IMR-90 (cell line): ENCODE measurements at regions not wholly inside any gene's neighbourhood (a gene's known extent, or its start where the extent isn't known, plus 50 kb on each side); places are given as distances from the start of the nearest gene placed in this dataset.

ENCODE experiments used
- ATAC-seq: fragments of 200-7000 bp; cut with Tn5 transposase; 2 replicates; pipeline ENCODE4 v1.9.1; 2020; ENCODE audit warnings: low read depth, mild to moderate bottlenecking, moderate library complexity
- BruUV-seq: library from RNA; stranded (reverse); fragments of 400-500 nt; replicated peaks from 2 replicates; lab custom pipeline; 2021; lab: Mats Ljungman, UMichigan
- CTCF ChIA-PET: fragments of 300-600 bp; formaldehyde crosslinking; extraction: SDS; loops from one replicate; lab custom pipeline; 2021; ENCODE audit warnings: antibody characterized with exemption; lab: Yijun Ruan, JAX
- POLR2A ChIA-PET: fragments of 300-600 bp; sonication (Branson Sonifier 250); formaldehyde crosslinking; loops from one replicate; lab custom pipeline; 2022; ENCODE audit warnings: antibody characterized with exemption; ENCODE audit not compliant: unreplicated experiment; lab: Charles Lee
- DNase-seq: peaks from one replicate; pipeline ENCODE4 v3.0.0; 2013
- H2AFZ ChIP-seq: replicated peaks from 2 replicates; pipeline ENCODE3; 2013; ENCODE audit warnings: low read length, mild to moderate bottlenecking; ENCODE audit not compliant: poor library complexity
- H2AK5ac ChIP-seq: 2 replicates; pipeline ENCODE4 v1.6.1; 2013; ENCODE audit warnings: low read depth, low read length, inconsistent platforms
- H2AK9ac ChIP-seq: replicated peaks from 2 replicates; pipeline ENCODE3; 2013; ENCODE audit warnings: mild to moderate bottlenecking, low read depth, low read length, moderate library complexity; ENCODE audit not compliant: poor library complexity
- H2BK120ac ChIP-seq: 2 replicates; pipeline ENCODE4 v1.6.1; 2013; ENCODE audit warnings: low read depth, low read length, inconsistent platforms
- H2BK15ac ChIP-seq: 3 replicates; pipeline ENCODE4 v1.6.1; 2013; ENCODE audit warnings: low read depth, low read length, inconsistent platforms
- H2BK20ac ChIP-seq: 2 replicates; pipeline ENCODE4 v1.6.1; 2013; ENCODE audit warnings: low read depth, mild to moderate bottlenecking, inconsistent platforms, low read length, moderate library complexity
- H2BK5ac ChIP-seq: 2 replicates; pipeline ENCODE4 v1.6.1; 2013; ENCODE audit warnings: mild to moderate bottlenecking, low read depth, low read length, inconsistent platforms; ENCODE audit not compliant: poor library complexity, severe bottlenecking
- H3K14ac ChIP-seq: replicated peaks from 2 replicates; pipeline ENCODE4 v1.6.1; 2013; ENCODE audit warnings: low read depth, low read length, inconsistent platforms
- H3K18ac ChIP-seq: 2 replicates; pipeline ENCODE4 v1.6.1; 2013; ENCODE audit warnings: low read depth, low read length, control low read depth
- H3K23ac ChIP-seq: 2 replicates; pipeline ENCODE4 v1.6.1; 2013; ENCODE audit warnings: low read depth, low read length, inconsistent platforms
- H3K27ac ChIP-seq: 2 replicates; pipeline ENCODE4 v1.5.1; 2013; ENCODE audit warnings: mild to moderate bottlenecking, control low read depth, low read length; ENCODE audit not compliant: insufficient read depth
- H3K27me3 ChIP-seq: 2 replicates; pipeline ENCODE4 v1.6.1; 2013; ENCODE audit warnings: low read length; ENCODE audit not compliant: control insufficient read depth, insufficient read depth
- H3K36me3 ChIP-seq: 2 replicates; pipeline ENCODE4 v1.6.1; 2013; ENCODE audit warnings: low read length, mixed read lengths; ENCODE audit not compliant: control insufficient read depth, insufficient read depth
- H3K4ac ChIP-seq: 2 replicates; pipeline ENCODE4 v1.6.1; 2013; ENCODE audit warnings: low read depth, low read length, inconsistent platforms
- H3K4me1 ChIP-seq: 2 replicates; pipeline ENCODE4 v1.6.1; 2013; ENCODE audit warnings: low read length, mixed read lengths; ENCODE audit not compliant: control insufficient read depth, insufficient read depth
- H3K4me2 ChIP-seq: 2 replicates; pipeline ENCODE4 v1.6.1; 2013; ENCODE audit warnings: low read depth, mild to moderate bottlenecking, control low read depth, low read length, moderate library complexity
- H3K4me3 ChIP-seq: 2 replicates; pipeline ENCODE4 v1.5.1; 2013; ENCODE audit warnings: low read depth, mild to moderate bottlenecking, control low read depth, low read length, moderate library complexity; ENCODE audit not compliant: insufficient read depth
- H3K56ac ChIP-seq: 2 replicates; pipeline ENCODE4 v1.6.1; 2013; ENCODE audit warnings: low read length, inconsistent platforms; ENCODE audit not compliant: insufficient read depth; ENCODE audit errors: extremely low read depth
- H3K79me1 ChIP-seq, 2 experiments: 2 replicates each; pipeline ENCODE4 v1.6.1; 2013; ENCODE audit warnings: low read length in 2 of 2, inconsistent platforms in 1 of 2, low read depth in 1 of 2
- H3K9ac ChIP-seq: 2 replicates; pipeline ENCODE4 v1.6.1; 2013; ENCODE audit warnings: low read depth, low read length, control low read depth
- H3K9me1 ChIP-seq: 2 replicates; pipeline ENCODE4 v1.6.1; 2013; ENCODE audit warnings: low read length, inconsistent platforms; ENCODE audit not compliant: insufficient read depth
- H3K9me3 ChIP-seq: 2 replicates; pipeline ENCODE4 v1.6.1; 2013; ENCODE audit warnings: low read length; ENCODE audit not compliant: control insufficient read depth, insufficient read depth
- H4K20me1 ChIP-seq: 2 replicates; pipeline ENCODE4 v1.6.1; 2013; ENCODE audit warnings: low read length, inconsistent platforms; ENCODE audit not compliant: insufficient read depth
- H4K5ac ChIP-seq: 2 replicates; pipeline ENCODE4 v1.6.1; 2013; ENCODE audit warnings: mild to moderate bottlenecking, low read depth, low read length, control low read depth
- H4K8ac ChIP-seq, 2 experiments: 2 replicates each; pipeline ENCODE4 v1.6.1; 2013; ENCODE audit warnings: low read depth in 2 of 2, low read length in 2 of 2, control low read depth in 1 of 2, inconsistent platforms in 1 of 2
- H4K91ac ChIP-seq: 2 replicates; pipeline ENCODE4 v1.6.1; 2013; ENCODE audit warnings: low read depth, low read length, inconsistent platforms; ENCODE audit not compliant: insufficient read depth
- BHLHE40 ChIP-seq: fragments of 150-350 bp; IDR thresholded peaks from 2 replicates; pipeline ENCODE4 v1.6.1; 2016; ENCODE audit warnings: mild to moderate bottlenecking, low read depth, low read length
- CEBPB ChIP-seq: IDR thresholded peaks from 2 replicates; pipeline ENCODE4 v1.6.1; 2012; ENCODE audit warnings: low read depth, low read length, improper control_type of control experiment
- CHD1 ChIP-seq: IDR thresholded peaks from 2 replicates; pipeline ENCODE4 v1.6.1; 2012; ENCODE audit warnings: low read depth, low read length, improper control_type of control experiment
- FOS ChIP-seq: fragments of 150-350 bp; IDR thresholded peaks from 2 replicates; pipeline ENCODE4 v1.6.1; 2016; ENCODE audit warnings: low read depth, low read length
- MAFK ChIP-seq: IDR thresholded peaks from 2 replicates; pipeline ENCODE4 v1.6.1; 2012; ENCODE audit warnings: low read depth, low read length, improper control_type of control experiment
- MAZ ChIP-seq: IDR thresholded peaks from 2 replicates; pipeline ENCODE4 v1.6.1; 2012; ENCODE audit warnings: low read depth, mild to moderate bottlenecking, low read length, improper control_type of control experiment, moderate library complexity, borderline replicate concordance
- MXI1 ChIP-seq: IDR thresholded peaks from 2 replicates; pipeline ENCODE4 v1.6.1; 2012; ENCODE audit warnings: low read depth, mild to moderate bottlenecking, low read length, moderate library complexity, borderline replicate concordance
- NFE2L2 ChIP-seq: fragments of 150-350 bp; IDR thresholded peaks from 2 replicates; pipeline ENCODE4 v1.6.1; 2016; ENCODE audit warnings: low read depth, mild to moderate bottlenecking, low read length
- POLR2A ChIP-seq: IDR thresholded peaks from 2 replicates; pipeline ENCODE4 v1.6.1; 2012; ENCODE audit warnings: mild to moderate bottlenecking, low read depth, low read length
- RAD21 ChIP-seq: IDR thresholded peaks from 2 replicates; pipeline ENCODE4 v1.6.1; 2012; ENCODE audit warnings: low read length, improper control_type of control experiment
- RCOR1 ChIP-seq: IDR thresholded peaks from 2 replicates; pipeline ENCODE4 v1.6.1; 2012; ENCODE audit warnings: mild to moderate bottlenecking, low read length, improper control_type of control experiment; ENCODE audit not compliant: insufficient replicate concordance
- RFX5 ChIP-seq: IDR thresholded peaks from 2 replicates; pipeline ENCODE4 v1.8.0; 2012; ENCODE audit warnings: low read depth, mild to moderate bottlenecking, low read length, moderate library complexity
- SMC3 ChIP-seq: fragments of 150-350 bp; IDR thresholded peaks from 2 replicates; pipeline ENCODE4 v1.6.1; 2016; ENCODE audit warnings: low read depth, mild to moderate bottlenecking, antibody characterized with exemption, low read length, moderate library complexity
- WGBS, 2 experiments: methylation state at CpG; one replicate each; pipeline versions ENCODE4 v1.1.5 to v1.1.7; 2013; ENCODE audit warnings: missing lambda C conversion rate in 2 of 2; ENCODE audit not compliant: insufficient read length in 1 of 2; ENCODE audit errors: extremely low coverage in 2 of 2; 5-methylcytosine and 5-hydroxymethylcytosine counted together
- dilution Hi-C: fragments of 300-500 bp; cut with HindIII; formaldehyde crosslinking; loops from one replicate; pipeline ENCODE4 v1.14.3; 2018; ENCODE audit warnings: low sequenced_read_pairs; ENCODE audit not compliant: unreplicated experiment
- in situ Hi-C: fragments of 300-500 bp; cut with MboI; formaldehyde crosslinking; loops from 3 replicates; pipeline ENCODE4 v1.14.3; 2019; ENCODE audit warnings: low sequenced_read_pairs, inconsistent platforms, mixed read lengths
- intact Hi-C: fragments of 100-400 bp; cut with micrococcal nuclease; formaldehyde crosslinking; loops from 2 replicates; pipeline ENCODE4 v1.10.0; 2022
- TF ChIP-seq, protein P1 (sequence below): fragments of 150-350 bp; IDR thresholded peaks from 2 replicates; pipeline ENCODE4 v1.6.1; 2016; ENCODE audit warnings: low read depth, mild to moderate bottlenecking, low read length, moderate library complexity, borderline replicate concordance
- TF ChIP-seq, protein P2 (sequence below): conservative IDR thresholded peaks from 2 replicates; pipeline ENCODE4 v1.5.1; 2012; ENCODE audit warnings: mild to moderate bottlenecking, low read depth, low read length, improper control_type of control experiment
- TF ChIP-seq, protein P3 (sequence below): fragments of 150-350 bp; IDR thresholded peaks from 2 replicates; pipeline ENCODE4 v1.6.1; 2017; ENCODE audit warnings: mild to moderate bottlenecking, antibody characterized with exemption, low read length, low read depth

DNA sequence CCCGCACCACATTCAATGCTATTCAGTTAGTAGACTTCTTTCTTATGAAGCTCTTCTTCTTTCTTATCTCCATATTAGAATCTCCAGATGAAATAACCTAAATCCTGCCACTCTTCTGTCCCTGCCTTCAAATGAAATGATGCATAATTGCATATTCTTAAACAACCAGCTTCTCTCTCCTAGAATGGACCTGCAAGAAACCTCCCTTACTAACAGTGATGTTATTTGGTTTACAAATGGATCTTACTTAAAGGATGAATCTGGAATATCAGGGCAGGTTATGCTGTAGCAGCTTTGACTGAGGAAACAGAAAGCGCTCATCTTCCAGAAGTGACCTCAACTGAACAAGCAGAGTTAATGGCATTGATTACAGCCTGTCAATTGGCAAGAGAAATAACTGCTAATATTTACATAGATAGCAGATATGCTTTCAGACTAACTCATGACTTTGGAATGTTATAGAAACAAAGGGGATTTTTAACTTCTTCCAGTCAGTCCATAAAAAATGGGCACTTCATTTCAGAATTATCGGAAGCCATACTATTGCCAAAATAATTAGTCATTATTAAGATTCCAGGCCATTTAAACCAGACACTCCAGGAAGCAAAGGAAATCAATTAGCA is 755.7 kb upstream of the HS6ST1 start:
- Histone ChIP-seq H3K4me2 (no peak overlapping the region), H4K20me1 (no peaks in the 10 kb centered on the region), H3K36me3 (no peaks in the 10 kb centered on the region), H3K56ac (no peak overlapping the region), H2BK5ac (no peak overlapping the region), H3K9me3 (peaks cover 5% of the 10 kb centered on the region; the same call in 1 of the 2 replicates), H3K4me1 (no peaks in the 10 kb centered on the region), H3K79me1 (no peaks in the 10 kb centered on the region), H4K5ac (no peak overlapping the region), H3K4me3 (no peak overlapping the region), H3K9ac (no peak overlapping the region), H2BK120ac (no peak overlapping the region), H4K91ac (no peak overlapping the region), H3K27ac (no peak overlapping the region), H3K23ac (no peak overlapping the region), H2BK15ac (no peak overlapping the region), H4K8ac (no peak overlapping the region), H2AK9ac (no peak overlapping the region), H2AFZ (no peak overlapping the region), H3K9me1 (no peaks in the 10 kb centered on the region), H2BK20ac (no peak overlapping the region), H2AK5ac (no peak overlapping the region), H3K27me3 (no peaks in the 10 kb centered on the region), H3K18ac (no peak overlapping the region), H3K4ac (no peak overlapping the region), H3K14ac (no peak overlapping the region)
- WGBS, 2 experiments: no CpG with 5 or more reads among the region's 3 CpGs
- ChIA-PET POLR2A (no interaction called here), CTCF (no interaction called here)
- dilution Hi-C loops (no loop called here), in situ Hi-C loops (no loop called here), intact Hi-C loops (no loop called here)
- BruUV-seq: no TSS peak
- TF ChIP-seq NFE2L2 (no peak), RCOR1 (no peak), MXI1 (no peak), FOS (no peak), BHLHE40 (no peak), POLR2A (no peak), RAD21 (no peak), MAZ (no peak), MAFK (no peak), RFX5 (no peak), CEBPB (no peak), CHD1 (no peak), SMC3 (no peak)
- TF ChIP-seq, protein P1, sequence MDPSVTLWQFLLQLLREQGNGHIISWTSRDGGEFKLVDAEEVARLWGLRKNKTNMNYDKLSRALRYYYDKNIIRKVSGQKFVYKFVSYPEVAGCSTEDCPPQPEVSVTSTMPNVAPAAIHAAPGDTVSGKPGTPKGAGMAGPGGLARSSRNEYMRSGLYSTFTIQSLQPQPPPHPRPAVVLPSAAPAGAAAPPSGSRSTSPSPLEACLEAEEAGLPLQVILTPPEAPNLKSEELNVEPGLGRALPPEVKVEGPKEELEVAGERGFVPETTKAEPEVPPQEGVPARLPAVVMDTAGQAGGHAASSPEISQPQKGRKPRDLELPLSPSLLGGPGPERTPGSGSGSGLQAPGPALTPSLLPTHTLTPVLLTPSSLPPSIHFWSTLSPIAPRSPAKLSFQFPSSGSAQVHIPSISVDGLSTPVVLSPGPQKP: no peak
- TF ChIP-seq, protein P2, sequence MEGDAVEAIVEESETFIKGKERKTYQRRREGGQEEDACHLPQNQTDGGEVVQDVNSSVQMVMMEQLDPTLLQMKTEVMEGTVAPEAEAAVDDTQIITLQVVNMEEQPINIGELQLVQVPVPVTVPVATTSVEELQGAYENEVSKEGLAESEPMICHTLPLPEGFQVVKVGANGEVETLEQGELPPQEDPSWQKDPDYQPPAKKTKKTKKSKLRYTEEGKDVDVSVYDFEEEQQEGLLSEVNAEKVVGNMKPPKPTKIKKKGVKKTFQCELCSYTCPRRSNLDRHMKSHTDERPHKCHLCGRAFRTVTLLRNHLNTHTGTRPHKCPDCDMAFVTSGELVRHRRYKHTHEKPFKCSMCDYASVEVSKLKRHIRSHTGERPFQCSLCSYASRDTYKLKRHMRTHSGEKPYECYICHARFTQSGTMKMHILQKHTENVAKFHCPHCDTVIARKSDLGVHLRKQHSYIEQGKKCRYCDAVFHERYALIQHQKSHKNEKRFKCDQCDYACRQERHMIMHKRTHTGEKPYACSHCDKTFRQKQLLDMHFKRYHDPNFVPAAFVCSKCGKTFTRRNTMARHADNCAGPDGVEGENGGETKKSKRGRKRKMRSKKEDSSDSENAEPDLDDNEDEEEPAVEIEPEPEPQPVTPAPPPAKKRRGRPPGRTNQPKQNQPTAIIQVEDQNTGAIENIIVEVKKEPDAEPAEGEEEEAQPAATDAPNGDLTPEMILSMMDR: no peak
- TF ChIP-seq, protein P3, sequence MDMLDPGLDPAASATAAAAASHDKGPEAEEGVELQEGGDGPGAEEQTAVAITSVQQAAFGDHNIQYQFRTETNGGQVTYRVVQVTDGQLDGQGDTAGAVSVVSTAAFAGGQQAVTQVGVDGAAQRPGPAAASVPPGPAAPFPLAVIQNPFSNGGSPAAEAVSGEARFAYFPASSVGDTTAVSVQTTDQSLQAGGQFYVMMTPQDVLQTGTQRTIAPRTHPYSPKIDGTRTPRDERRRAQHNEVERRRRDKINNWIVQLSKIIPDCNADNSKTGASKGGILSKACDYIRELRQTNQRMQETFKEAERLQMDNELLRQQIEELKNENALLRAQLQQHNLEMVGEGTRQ: no peak
- ATAC-seq (no peak), DNase-seq (no peak)
